GM23338 (cell line): ENCODE measurements at regions not wholly inside any gene's neighbourhood (a gene's known extent, or its start where the extent isn't known, plus 50 kb on each side); places are given as distances from the start of the nearest gene placed in this dataset.

ENCODE experiments used
- ATAC-seq: fragments of 200-7000 bp; cut with Tn5 transposase; 3 replicates; pipeline ENCODE4 v1.9.1; 2020
- DNase-seq: peaks from one replicate; pipeline ENCODE4 v3.0.0-alpha.2; 2015; ENCODE audit warnings: low spot score
- H2AFZ ChIP-seq: fragments of 200-600 bp; sonication (generic); 2 replicates; pipeline ENCODE4 v1.8.0; 2016; ENCODE audit warnings: antibody characterized with exemption, mild to moderate bottlenecking, moderate library complexity
- H3F3A ChIP-seq: fragments of 200-600 bp; sonication (generic); replicated peaks from 2 replicates; pipeline ENCODE4 v1.8.0; 2017; ENCODE audit warnings: antibody characterized with exemption, mixed run types, low read depth
- H3K27ac ChIP-seq: fragments of 200-600 bp; sonication (generic); 2 replicates; pipeline ENCODE4 v1.6.1; 2016; ENCODE audit warnings: low read depth
- H3K27me3 ChIP-seq: fragments of 200-600 bp; sonication (generic); 2 replicates; pipeline ENCODE4 v1.8.0; 2016; ENCODE audit warnings: mild to moderate bottlenecking, mixed run types, moderate library complexity; ENCODE audit not compliant: insufficient read depth
- H3K36me3 ChIP-seq: fragments of 200-600 bp; sonication (generic); 2 replicates; pipeline ENCODE4 v1.8.0; 2016; ENCODE audit warnings: mild to moderate bottlenecking; ENCODE audit not compliant: insufficient read depth
- H3K4me1 ChIP-seq: fragments of 200-600 bp; sonication (generic); 2 replicates; pipeline ENCODE4 v1.8.0; 2016; ENCODE audit warnings: mild to moderate bottlenecking, moderate library complexity; ENCODE audit not compliant: insufficient read depth
- H3K4me2 ChIP-seq: fragments of 200-600 bp; sonication (generic); 2 replicates; pipeline ENCODE4 v1.7.1; 2017; ENCODE audit warnings: mixed run types
- H3K4me3 ChIP-seq: fragments of 200-600 bp; sonication (generic); 2 replicates; pipeline ENCODE4 v1.6.1; 2016; ENCODE audit warnings: mixed run types
- H3K79me2 ChIP-seq: fragments of 200-600 bp; sonication (generic); replicated peaks from 2 replicates; pipeline ENCODE4 v1.8.0; 2017; ENCODE audit warnings: mild to moderate bottlenecking; ENCODE audit not compliant: insufficient read depth
- H3K9me2 ChIP-seq: fragments of 200-600 bp; sonication (generic); 2 replicates; pipeline ENCODE4 v1.8.0; 2017; ENCODE audit not compliant: insufficient read depth
- H4K20me1 ChIP-seq: fragments of 200-600 bp; sonication (generic); replicated peaks from 2 replicates; pipeline ENCODE4 v1.8.0; 2017; ENCODE audit warnings: mild to moderate bottlenecking; ENCODE audit not compliant: insufficient read depth
- H3K27ac Mint-ChIP-seq: 2 replicates; pipeline ENCODE4 v1.8.0; 2020; ENCODE audit warnings: inconsistent platforms, mild to moderate bottlenecking, moderate library complexity, mixed read lengths
- H3K27me3 Mint-ChIP-seq: 3 replicates; pipeline ENCODE4 v1.8.0; 2022; ENCODE audit warnings: low read depth, mild to moderate bottlenecking, moderate library complexity, mixed read lengths, inconsistent platforms; ENCODE audit not compliant: insufficient read depth, poor library complexity
- H3K36me3 Mint-ChIP-seq: 3 replicates; pipeline ENCODE4 v1.8.0; 2021; ENCODE audit warnings: low read depth, mild to moderate bottlenecking, inconsistent platforms, moderate library complexity, mixed read lengths
- H3K4me1 Mint-ChIP-seq: 3 replicates; pipeline ENCODE4 v1.8.0; 2020; ENCODE audit warnings: mild to moderate bottlenecking, inconsistent platforms, mixed read lengths
- H3K4me3 Mint-ChIP-seq: 3 replicates; pipeline ENCODE4 v1.8.0; 2021; ENCODE audit warnings: moderate library complexity, mild to moderate bottlenecking, inconsistent platforms, mixed read lengths
- H3K9me3 Mint-ChIP-seq: 3 replicates; pipeline ENCODE4 v1.8.0; 2020; ENCODE audit warnings: moderate library complexity, mild to moderate bottlenecking, inconsistent platforms, mixed read lengths
- CREB1 ChIP-seq: fragments of 250-450 bp; sonication (Bioruptor Pico); IDR thresholded peaks from 2 replicates; pipeline ENCODE4 v1.5.0; 2020; ENCODE audit warnings: low read depth, mild to moderate bottlenecking, moderate library complexity
- EZH2 ChIP-seq: fragments of 200-600 bp; sonication (generic); IDR thresholded peaks from one replicate; pipeline ENCODE4 v1.8.0; 2017; ENCODE audit warnings: antibody characterized with exemption, mild to moderate bottlenecking, low read depth; ENCODE audit not compliant: unreplicated experiment
- EZH2phosphoT487 ChIP-seq: fragments of 200-600 bp; sonication (generic); IDR thresholded peaks from one replicate; pipeline ENCODE4 v1.8.1; 2018; ENCODE audit warnings: antibody characterized with exemption; ENCODE audit not compliant: unreplicated experiment
- JUNB ChIP-seq: IDR thresholded peaks from one replicate; pipeline ENCODE4 v1.6.1; 2016; ENCODE audit warnings: antibody characterized with exemption; ENCODE audit not compliant: unreplicated experiment
- NANOG ChIP-seq: IDR thresholded peaks from 2 replicates; pipeline ENCODE4 v1.6.1; 2016; ENCODE audit warnings: antibody characterized with exemption, borderline replicate concordance
- POLR2AphosphoS5 ChIP-seq: IDR thresholded peaks from 2 replicates; pipeline ENCODE4 v1.6.1; 2016; ENCODE audit warnings: antibody characterized with exemption, low read depth
- STAT1 ChIP-seq: IDR thresholded peaks from one replicate; pipeline ENCODE4 v1.6.1; 2016; ENCODE audit warnings: antibody characterized with exemption; ENCODE audit not compliant: unreplicated experiment
- ZNF114 ChIP-seq: fragments of 250-450 bp; sonication (Bioruptor Pico); IDR thresholded peaks from 2 replicates; pipeline ENCODE4 v1.5.0; 2020; ENCODE audit warnings: mild to moderate bottlenecking, moderate library complexity
- ZNF331 ChIP-seq: fragments of 250-450 bp; sonication (Bioruptor Pico); IDR thresholded peaks from 2 replicates; pipeline ENCODE4 v1.5.0; 2020; ENCODE audit warnings: low read depth, mild to moderate bottlenecking, moderate library complexity
- TF ChIP-seq, protein P1 (sequence below), 2 experiments: fragments of 200-600 bp in 1 of 2; sonication (generic) in 1 of 2; conservative IDR thresholded peaks; 2 replicates each; pipeline versions ENCODE4 v1.5.1 to v1.6.1; 2016 to 2017; ENCODE audit warnings: antibody characterized with exemption in 2 of 2, low read depth in 2 of 2, mild to moderate bottlenecking in 2 of 2, moderate library complexity in 1 of 2
- TF ChIP-seq, protein P2 (sequence below): fragments of 250-450 bp; sonication (Bioruptor Pico); IDR thresholded peaks from 2 replicates; pipeline ENCODE4 v1.5.0; 2020; ENCODE audit warnings: mild to moderate bottlenecking, moderate library complexity
- TF ChIP-seq, protein P3 (sequence below): IDR thresholded peaks from 2 replicates; pipeline ENCODE4 v1.6.1; 2016; ENCODE audit warnings: antibody characterized with exemption
- TF ChIP-seq, protein P4 (sequence below): IDR thresholded peaks from one replicate; pipeline ENCODE4 v1.6.1; 2018; ENCODE audit warnings: antibody characterized with exemption; ENCODE audit not compliant: unreplicated experiment

DNA sequence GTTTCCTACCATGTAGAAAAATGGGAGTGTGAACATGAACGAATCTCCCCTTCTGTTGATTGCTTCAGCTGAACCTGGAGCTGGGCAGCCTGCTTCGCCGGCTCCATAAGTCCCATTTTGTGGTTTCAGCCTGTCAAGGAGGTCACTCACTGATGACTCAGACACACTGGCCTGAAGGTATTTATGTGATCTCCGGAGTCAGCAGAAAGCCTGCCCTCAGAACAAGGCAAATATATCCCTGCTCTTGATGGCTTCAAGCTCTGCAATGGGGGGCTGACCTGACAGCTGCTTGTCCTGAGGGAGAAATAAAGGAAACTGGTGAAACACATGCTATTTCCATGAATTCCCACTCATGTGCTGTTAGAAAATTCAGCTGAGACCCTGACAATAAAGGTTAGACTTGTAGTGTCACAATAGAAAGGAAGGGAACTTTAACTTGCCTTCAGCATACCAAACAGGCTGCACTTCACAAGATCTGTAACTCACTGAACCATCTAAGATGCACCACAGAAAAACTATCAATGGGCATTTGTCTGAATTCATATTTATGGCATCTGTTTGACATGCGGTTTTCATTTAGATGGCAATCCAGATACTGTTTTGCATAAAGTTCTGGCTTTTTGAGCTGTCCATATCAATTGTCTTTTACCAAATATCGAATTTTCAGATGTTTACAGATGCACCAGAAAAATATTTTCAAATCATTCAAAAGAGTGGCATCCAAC is 282.0 kb upstream of the VEPH1 start:
- peaks cover 11% of the 10 kb centered on the region; the same call in 1 of the 2 replicates for H3K9me2 ChIP-seq
- H3K4me3 Mint-ChIP-seq: no peak overlapping the region
- DNase-seq (peak; percentile 8), ATAC-seq (no peak)
- H3K36me3 Mint-ChIP-seq: no peaks in the 10 kb centered on the region
- no peaks in the 10 kb centered on the region for H3K9me3 Mint-ChIP-seq
- H3K27ac ChIP-seq: no peak overlapping the region
- H3K4me2 ChIP-seq: no peak overlapping the region
- no peak overlapping the region for H2AFZ ChIP-seq
- no peaks in the 10 kb centered on the region for H3F3A ChIP-seq
- peaks cover 3% of the 10 kb centered on the region for H3K27me3 Mint-ChIP-seq
- no peaks in the 10 kb centered on the region for H3K4me1 Mint-ChIP-seq
- no peaks in the 10 kb centered on the region for H3K36me3 ChIP-seq
- TF ChIP-seq, protein P1, sequence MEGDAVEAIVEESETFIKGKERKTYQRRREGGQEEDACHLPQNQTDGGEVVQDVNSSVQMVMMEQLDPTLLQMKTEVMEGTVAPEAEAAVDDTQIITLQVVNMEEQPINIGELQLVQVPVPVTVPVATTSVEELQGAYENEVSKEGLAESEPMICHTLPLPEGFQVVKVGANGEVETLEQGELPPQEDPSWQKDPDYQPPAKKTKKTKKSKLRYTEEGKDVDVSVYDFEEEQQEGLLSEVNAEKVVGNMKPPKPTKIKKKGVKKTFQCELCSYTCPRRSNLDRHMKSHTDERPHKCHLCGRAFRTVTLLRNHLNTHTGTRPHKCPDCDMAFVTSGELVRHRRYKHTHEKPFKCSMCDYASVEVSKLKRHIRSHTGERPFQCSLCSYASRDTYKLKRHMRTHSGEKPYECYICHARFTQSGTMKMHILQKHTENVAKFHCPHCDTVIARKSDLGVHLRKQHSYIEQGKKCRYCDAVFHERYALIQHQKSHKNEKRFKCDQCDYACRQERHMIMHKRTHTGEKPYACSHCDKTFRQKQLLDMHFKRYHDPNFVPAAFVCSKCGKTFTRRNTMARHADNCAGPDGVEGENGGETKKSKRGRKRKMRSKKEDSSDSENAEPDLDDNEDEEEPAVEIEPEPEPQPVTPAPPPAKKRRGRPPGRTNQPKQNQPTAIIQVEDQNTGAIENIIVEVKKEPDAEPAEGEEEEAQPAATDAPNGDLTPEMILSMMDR (conservative IDR thresholded peaks at IDR 0.05; ENCODE audit: low read depth in 2 of 2): no peak
- no peak for TF ChIP-seq STAT1
- no peak for TF ChIP-seq ZNF114 (CRISPR knock-in tag)
- TF ChIP-seq EZH2phosphoT487: no peak
- TF ChIP-seq, protein P2, sequence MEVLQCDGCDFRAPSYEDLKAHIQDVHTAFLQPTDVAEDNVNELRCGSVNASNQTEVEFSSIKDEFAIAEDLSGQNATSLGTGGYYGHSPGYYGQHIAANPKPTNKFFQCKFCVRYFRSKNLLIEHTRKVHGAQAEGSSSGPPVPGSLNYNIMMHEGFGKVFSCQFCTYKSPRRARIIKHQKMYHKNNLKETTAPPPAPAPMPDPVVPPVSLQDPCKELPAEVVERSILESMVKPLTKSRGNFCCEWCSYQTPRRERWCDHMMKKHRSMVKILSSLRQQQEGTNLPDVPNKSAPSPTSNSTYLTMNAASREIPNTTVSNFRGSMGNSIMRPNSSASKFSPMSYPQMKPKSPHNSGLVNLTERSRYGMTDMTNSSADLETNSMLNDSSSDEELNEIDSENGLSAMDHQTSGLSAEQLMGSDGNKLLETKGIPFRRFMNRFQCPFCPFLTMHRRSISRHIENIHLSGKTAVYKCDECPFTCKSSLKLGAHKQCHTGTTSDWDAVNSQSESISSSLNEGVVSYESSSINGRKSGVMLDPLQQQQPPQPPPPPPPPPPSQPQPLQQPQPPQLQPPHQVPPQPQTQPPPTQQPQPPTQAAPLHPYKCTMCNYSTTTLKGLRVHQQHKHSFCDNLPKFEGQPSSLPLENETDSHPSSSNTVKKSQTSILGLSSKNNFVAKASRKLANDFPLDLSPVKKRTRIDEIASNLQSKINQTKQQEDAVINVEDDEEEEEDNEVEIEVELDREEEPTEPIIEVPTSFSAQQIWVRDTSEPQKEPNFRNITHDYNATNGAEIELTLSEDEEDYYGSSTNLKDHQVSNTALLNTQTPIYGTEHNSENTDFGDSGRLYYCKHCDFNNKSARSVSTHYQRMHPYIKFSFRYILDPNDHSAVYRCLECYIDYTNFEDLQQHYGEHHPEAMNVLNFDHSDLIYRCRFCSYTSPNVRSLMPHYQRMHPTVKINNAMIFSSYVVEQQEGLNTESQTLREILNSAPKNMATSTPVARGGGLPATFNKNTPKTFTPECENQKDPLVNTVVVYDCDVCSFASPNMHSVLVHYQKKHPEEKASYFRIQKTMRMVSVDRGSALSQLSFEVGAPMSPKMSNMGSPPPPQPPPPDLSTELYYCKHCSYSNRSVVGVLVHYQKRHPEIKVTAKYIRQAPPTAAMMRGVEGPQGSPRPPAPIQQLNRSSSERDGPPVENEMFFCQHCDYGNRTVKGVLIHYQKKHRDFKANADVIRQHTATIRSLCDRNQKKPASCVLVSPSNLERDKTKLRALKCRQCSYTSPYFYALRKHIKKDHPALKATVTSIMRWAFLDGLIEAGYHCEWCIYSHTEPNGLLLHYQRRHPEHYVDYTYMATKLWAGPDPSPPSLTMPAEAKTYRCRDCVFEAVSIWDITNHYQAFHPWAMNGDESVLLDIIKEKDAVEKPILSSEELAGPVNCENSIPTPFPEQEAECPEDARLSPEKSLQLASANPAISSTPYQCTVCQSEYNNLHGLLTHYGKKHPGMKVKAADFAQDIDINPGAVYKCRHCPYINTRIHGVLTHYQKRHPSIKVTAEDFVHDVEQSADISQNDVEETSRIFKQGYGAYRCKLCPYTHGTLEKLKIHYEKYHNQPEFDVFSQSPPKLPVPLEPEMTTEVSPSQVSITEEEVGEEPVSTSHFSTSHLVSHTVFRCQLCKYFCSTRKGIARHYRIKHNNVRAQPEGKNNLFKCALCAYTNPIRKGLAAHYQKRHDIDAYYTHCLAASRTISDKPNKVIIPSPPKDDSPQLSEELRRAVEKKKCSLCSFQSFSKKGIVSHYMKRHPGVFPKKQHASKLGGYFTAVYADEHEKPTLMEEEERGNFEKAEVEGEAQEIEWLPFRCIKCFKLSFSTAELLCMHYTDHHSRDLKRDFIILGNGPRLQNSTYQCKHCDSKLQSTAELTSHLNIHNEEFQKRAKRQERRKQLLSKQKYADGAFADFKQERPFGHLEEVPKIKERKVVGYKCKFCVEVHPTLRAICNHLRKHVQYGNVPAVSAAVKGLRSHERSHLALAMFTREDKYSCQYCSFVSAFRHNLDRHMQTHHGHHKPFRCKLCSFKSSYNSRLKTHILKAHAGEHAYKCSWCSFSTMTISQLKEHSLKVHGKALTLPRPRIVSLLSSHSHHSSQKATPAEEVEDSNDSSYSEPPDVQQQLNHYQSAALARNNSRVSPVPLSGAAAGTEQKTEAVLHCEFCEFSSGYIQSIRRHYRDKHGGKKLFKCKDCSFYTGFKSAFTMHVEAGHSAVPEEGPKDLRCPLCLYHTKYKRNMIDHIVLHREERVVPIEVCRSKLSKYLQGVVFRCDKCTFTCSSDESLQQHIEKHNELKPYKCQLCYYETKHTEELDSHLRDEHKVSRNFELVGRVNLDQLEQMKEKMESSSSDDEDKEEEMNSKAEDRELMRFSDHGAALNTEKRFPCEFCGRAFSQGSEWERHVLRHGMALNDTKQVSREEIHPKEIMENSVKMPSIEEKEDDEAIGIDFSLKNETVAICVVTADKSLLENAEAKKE (CRISPR knock-in tag): no peak
- TF ChIP-seq CREB1: no peak
- TF ChIP-seq POLR2AphosphoS5: no peak
- TF ChIP-seq, protein P3, sequence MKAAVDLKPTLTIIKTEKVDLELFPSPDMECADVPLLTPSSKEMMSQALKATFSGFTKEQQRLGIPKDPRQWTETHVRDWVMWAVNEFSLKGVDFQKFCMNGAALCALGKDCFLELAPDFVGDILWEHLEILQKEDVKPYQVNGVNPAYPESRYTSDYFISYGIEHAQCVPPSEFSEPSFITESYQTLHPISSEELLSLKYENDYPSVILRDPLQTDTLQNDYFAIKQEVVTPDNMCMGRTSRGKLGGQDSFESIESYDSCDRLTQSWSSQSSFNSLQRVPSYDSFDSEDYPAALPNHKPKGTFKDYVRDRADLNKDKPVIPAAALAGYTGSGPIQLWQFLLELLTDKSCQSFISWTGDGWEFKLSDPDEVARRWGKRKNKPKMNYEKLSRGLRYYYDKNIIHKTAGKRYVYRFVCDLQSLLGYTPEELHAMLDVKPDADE: no peak
- no peak for TF ChIP-seq NANOG
- TF ChIP-seq EZH2: no peak
- TF ChIP-seq JUNB: no peak
- no peak for TF ChIP-seq ZNF331 (CRISPR knock-in tag)
- TF ChIP-seq, protein P4, sequence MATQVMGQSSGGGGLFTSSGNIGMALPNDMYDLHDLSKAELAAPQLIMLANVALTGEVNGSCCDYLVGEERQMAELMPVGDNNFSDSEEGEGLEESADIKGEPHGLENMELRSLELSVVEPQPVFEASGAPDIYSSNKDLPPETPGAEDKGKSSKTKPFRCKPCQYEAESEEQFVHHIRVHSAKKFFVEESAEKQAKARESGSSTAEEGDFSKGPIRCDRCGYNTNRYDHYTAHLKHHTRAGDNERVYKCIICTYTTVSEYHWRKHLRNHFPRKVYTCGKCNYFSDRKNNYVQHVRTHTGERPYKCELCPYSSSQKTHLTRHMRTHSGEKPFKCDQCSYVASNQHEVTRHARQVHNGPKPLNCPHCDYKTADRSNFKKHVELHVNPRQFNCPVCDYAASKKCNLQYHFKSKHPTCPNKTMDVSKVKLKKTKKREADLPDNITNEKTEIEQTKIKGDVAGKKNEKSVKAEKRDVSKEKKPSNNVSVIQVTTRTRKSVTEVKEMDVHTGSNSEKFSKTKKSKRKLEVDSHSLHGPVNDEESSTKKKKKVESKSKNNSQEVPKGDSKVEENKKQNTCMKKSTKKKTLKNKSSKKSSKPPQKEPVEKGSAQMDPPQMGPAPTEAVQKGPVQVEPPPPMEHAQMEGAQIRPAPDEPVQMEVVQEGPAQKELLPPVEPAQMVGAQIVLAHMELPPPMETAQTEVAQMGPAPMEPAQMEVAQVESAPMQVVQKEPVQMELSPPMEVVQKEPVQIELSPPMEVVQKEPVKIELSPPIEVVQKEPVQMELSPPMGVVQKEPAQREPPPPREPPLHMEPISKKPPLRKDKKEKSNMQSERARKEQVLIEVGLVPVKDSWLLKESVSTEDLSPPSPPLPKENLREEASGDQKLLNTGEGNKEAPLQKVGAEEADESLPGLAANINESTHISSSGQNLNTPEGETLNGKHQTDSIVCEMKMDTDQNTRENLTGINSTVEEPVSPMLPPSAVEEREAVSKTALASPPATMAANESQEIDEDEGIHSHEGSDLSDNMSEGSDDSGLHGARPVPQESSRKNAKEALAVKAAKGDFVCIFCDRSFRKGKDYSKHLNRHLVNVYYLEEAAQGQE: no peak
- H3K27me3 ChIP-seq: no peaks in the 10 kb centered on the region
- no peaks in the 10 kb centered on the region for H3K4me1 ChIP-seq
- H3K4me3 ChIP-seq: no peak overlapping the region
- H3K79me2 ChIP-seq: no peaks in the 10 kb centered on the region
- H4K20me1 ChIP-seq: no peaks in the 10 kb centered on the region
- H3K27ac Mint-ChIP-seq: no peak overlapping the region
